Gastroesophageal sphincter (tissue), 4 donors: ENCODE measurements at regions not wholly inside any gene's neighbourhood (a gene's known extent, or its start where the extent isn't known, plus 50 kb on each side); places are given as distances from the start of the nearest gene placed in this dataset.

Experiments used
- ATAC-seq: fragments of 150-250 bp; one replicate; pipeline ENCODE4 v1.9.1; 2016; ENCODE audit warnings: mild to moderate bottlenecking, moderate library complexity
- H3K27ac ChIP-seq, 4 donors: fragments of 200-600 bp; sonication (generic) in 3 of 4; 1 replicate in 3 of 4; 2 replicates in 1 of 4; pipeline ENCODE4 v1.5.1; 2016 to 2019
- H3K27me3 ChIP-seq: fragments of 200-600 bp; sonication (generic); one replicate; pipeline ENCODE4 v1.5.1; 2019
- H3K36me3 ChIP-seq, 2 donors: fragments of 200-600 bp; sonication (generic); one replicate each; pipeline ENCODE4 v1.5.1; 2019; ENCODE audit warnings: control low read depth in 1 of 2
- H3K4me1 ChIP-seq, 3 donors: fragments of 200-600 bp; sonication (generic); 1 replicate in 2 of 3; 2 replicates in 1 of 3; pipeline ENCODE4 v1.5.1; 2016 to 2019; ENCODE audit warnings: control low read depth in 2 of 3
- H3K4me3 ChIP-seq, 2 donors: fragments of 200-600 bp; sonication (generic); one replicate each; pipeline ENCODE4 v1.5.1; 2019; ENCODE audit warnings: mild to moderate bottlenecking in 1 of 2, moderate library complexity in 1 of 2
- H3K9me3 ChIP-seq, 3 donors: fragments of 200-600 bp; sonication (generic); one replicate each; pipeline ENCODE4 v1.5.1; 2017 to 2019; ENCODE audit warnings: control low read depth in 2 of 3
- CTCF ChIP-seq, 4 experiments: fragments of 200-600 bp in 2 of 4; fragments of 450-650 bp in 2 of 4; sonication (generic) in 1 of 4; IDR thresholded peaks; one replicate each; pipeline ENCODE4 v1.5.1; 2017 to 2019; ENCODE audit warnings: antibody characterized with exemption in 4 of 4, mild to moderate bottlenecking in 2 of 4, moderate library complexity in 2 of 4
- EP300 ChIP-seq: sonication (generic); formaldehyde crosslinking; IDR thresholded peaks from one replicate; pipeline ENCODE4 v1.6.1; 2017; ENCODE audit warnings: antibody characterized with exemption, mild to moderate bottlenecking
- POLR2A ChIP-seq, 2 donors: fragments of 450-650 bp; IDR thresholded peaks; one replicate each; pipeline ENCODE4 v1.6.1; 2017; ENCODE audit warnings: antibody characterized with exemption in 2 of 2, mild to moderate bottlenecking in 2 of 2, moderate library complexity in 1 of 2
- POLR2AphosphoS5 ChIP-seq: sonication (generic); formaldehyde crosslinking; IDR thresholded peaks from one replicate; pipeline ENCODE4 v1.6.1; 2017; ENCODE audit warnings: antibody characterized with exemption
- WGBS, 2 donors: methylation state at CpG; one replicate each; pipeline ENCODE4 v1.1.5; 2018; ENCODE audit warnings: low coverage in 1 of 2; 5-methylcytosine and 5-hydroxymethylcytosine counted together

- Histone ChIP-seq H3K4me1 (no peaks in the 10 kb centered on the region), H3K36me3 (no peaks in the 10 kb centered on the region), H3K27me3 (no peaks in the 10 kb centered on the region), H3K27ac (no peak overlapping the region), H3K9me3 (no peaks in the 10 kb centered on the region), H3K4me3 (no peak overlapping the region)
- TF ChIP-seq EP300, result no peak
- no peak for TF ChIP-seq POLR2AphosphoS5
- TF ChIP-seq POLR2A (IDR thresholded peaks at IDR 0.05), result no peak
- no peak for TF ChIP-seq CTCF (IDR thresholded peaks at IDR 0.05)
- WGBS, 2 donors, result 70 to 97% methylated on average over 2 to 4 of the region's 4 CpGs
- no peak for ATAC-seq
Measured at GRCh38 chr1:168933141-168933805, 173.2 kb upstream of the ATP1B1 start.

- Histone ChIP-seq H3K27me3 (no peaks in the 10 kb centered on the region), H3K36me3 (no peaks in the 10 kb centered on the region), H3K4me3 (no peak overlapping the region), H3K9me3 (no peaks in the 10 kb centered on the region), H3K27ac (no peak overlapping the region), H3K4me1 (no peaks in the 10 kb centered on the region)
- no peak for ATAC-seq
- TF ChIP-seq EP300 (no peak), CTCF (IDR thresholded peaks at IDR 0.05) (no peak), POLR2A (IDR thresholded peaks at IDR 0.05) (no peak), POLR2AphosphoS5 (no peak)
- 19 to 72% methylated on average over 3 of the region's 3 CpGs for WGBS, 2 donors
Measured at GRCh38 chr1:168939110-168939946, 167.2 kb upstream of the ATP1B1 start.

- TF ChIP-seq EP300 (no peak), POLR2A (IDR thresholded peaks at IDR 0.05) (no peak), POLR2AphosphoS5 (no peak), CTCF (IDR thresholded peaks at IDR 0.05) (no peak)
- ATAC-seq, result no peak
- Histone ChIP-seq H3K4me1 (peaks cover 0 to under 1% (median 0%) of the 10 kb centered on the region in 3 donors), H3K27ac (no peak overlapping the region), H3K27me3 (no peaks in the 10 kb centered on the region), H3K36me3 (no peaks in the 10 kb centered on the region), H3K9me3 (no peaks in the 10 kb centered on the region), H3K4me3 (no peak overlapping the region)
Measured at GRCh38 chr1:168939947-168940223, 166.6 kb upstream of the ATP1B1 start.

- no peaks in the 10 kb centered on the region for H3K9me3 ChIP-seq
- TF ChIP-seq POLR2A (IDR thresholded peaks at IDR 0.05) (no peak), POLR2AphosphoS5 (no peak), EP300 (no peak), CTCF (IDR thresholded peaks at IDR 0.05) (no peak)
Measured at GRCh38 chr1:168941640-168942039, 164.8 kb upstream of the ATP1B1 start.

GRCh38 chr1:168942165-168942564 lies 164.3 kb upstream of the ATP1B1 start:
- no peak for TF ChIP-seq POLR2AphosphoS5
- no peak for TF ChIP-seq EP300
- no peak for TF ChIP-seq CTCF (IDR thresholded peaks at IDR 0.05)
- no peak for TF ChIP-seq POLR2A (IDR thresholded peaks at IDR 0.05)
- no peak for ATAC-seq
- no peak overlapping the region for H3K4me3 ChIP-seq
- no peak overlapping the region for H3K27ac ChIP-seq
- H3K4me1 ChIP-seq, result peaks cover 10 to 18% (median 10%) of the 10 kb centered on the region in 3 donors
- 93 to 100% methylated on average over 1 to 2 of the region's 2 CpGs for WGBS, 2 donors
- no peaks in the 10 kb centered on the region for H3K9me3 ChIP-seq
- H3K27me3 ChIP-seq, result no peaks in the 10 kb centered on the region
- H3K36me3 ChIP-seq, result no peaks in the 10 kb centered on the region

More at GRCh38 chr1:168941640-168942039, 164.8 kb upstream of the ATP1B1 start:
- no peaks in the 10 kb centered on the region for H3K27me3 ChIP-seq
- H3K27ac ChIP-seq, result no peak overlapping the region
- H3K4me3 ChIP-seq, result no peak overlapping the region
- peaks cover 10 to 18% (median 10%) of the 10 kb centered on the region in 3 donors for H3K4me1 ChIP-seq
- no peak for ATAC-seq
- H3K36me3 ChIP-seq, result no peaks in the 10 kb centered on the region
